GM23248 (cell line): ENCODE measurements at regions not wholly inside any gene's neighbourhood (a gene's known extent, or its start where the extent isn't known, plus 50 kb on each side); places are given as distances from the start of the nearest gene placed in this dataset.

Experiments
- DNase-seq: peaks from one replicate; pipeline ENCODE4 v3.0.0-alpha.2; 2015
- H2AFZ ChIP-seq: fragments of 200-600 bp; sonication (generic); 2 replicates; pipeline ENCODE4 v1.6.1; 2016; ENCODE audit warnings: antibody characterized with exemption
- H3F3A ChIP-seq: fragments of 200-600 bp; sonication (generic); 2 replicates; pipeline ENCODE4 v1.6.1; 2016; ENCODE audit warnings: mild to moderate bottlenecking, antibody characterized with exemption, mixed run types; ENCODE audit not compliant: insufficient read depth
- H3K27ac ChIP-seq: fragments of 200-600 bp; sonication (generic); 2 replicates; pipeline ENCODE4 v1.5.1; 2016; ENCODE audit warnings: mild to moderate bottlenecking
- H3K27me3 ChIP-seq: fragments of 200-600 bp; sonication (generic); replicated peaks from 2 replicates; pipeline ENCODE4 v1.6.1; 2016; ENCODE audit warnings: mild to moderate bottlenecking; ENCODE audit not compliant: insufficient read depth
- H3K36me3 ChIP-seq: fragments of 200-600 bp; sonication (generic); 2 replicates; pipeline ENCODE4 v1.6.1; 2016; ENCODE audit warnings: low read depth, mild to moderate bottlenecking
- H3K4me1 ChIP-seq: fragments of 200-600 bp; sonication (generic); 2 replicates; pipeline ENCODE4 v1.6.1; 2016; ENCODE audit warnings: mild to moderate bottlenecking; ENCODE audit not compliant: insufficient read depth
- H3K4me2 ChIP-seq: fragments of 200-600 bp; sonication (generic); one replicate; pipeline ENCODE4 v1.6.1; 2016; ENCODE audit warnings: mild to moderate bottlenecking; ENCODE audit not compliant: unreplicated experiment
- H3K4me3 ChIP-seq: fragments of 200-600 bp; sonication (generic); 2 replicates; pipeline ENCODE4 v1.5.1; 2016; ENCODE audit warnings: mild to moderate bottlenecking
- H3K79me2 ChIP-seq: fragments of 200-600 bp; sonication (generic); 2 replicates; pipeline ENCODE4 v1.6.1; 2016; ENCODE audit warnings: mild to moderate bottlenecking; ENCODE audit not compliant: insufficient read depth
- H3K9ac ChIP-seq: fragments of 200-600 bp; sonication (generic); 2 replicates; pipeline ENCODE4 v1.6.1; 2016; ENCODE audit warnings: mild to moderate bottlenecking
- H3K9me2 ChIP-seq: fragments of 200-600 bp; sonication (generic); 2 replicates; pipeline ENCODE4 v1.6.1; 2016; ENCODE audit warnings: mixed run types, mild to moderate bottlenecking, moderate library complexity; ENCODE audit not compliant: insufficient read depth
- H3K9me3 ChIP-seq: fragments of 200-600 bp; sonication (generic); one replicate; pipeline ENCODE4 v1.6.1; 2017; ENCODE audit warnings: low read depth
- H4K20me1 ChIP-seq: fragments of 200-600 bp; sonication (generic); 2 replicates; pipeline ENCODE4 v1.6.0; 2016; ENCODE audit not compliant: insufficient read depth
- EZH2 ChIP-seq: fragments of 200-600 bp; sonication (generic); IDR thresholded peaks from 2 replicates; pipeline ENCODE4 v1.6.1; 2018; ENCODE audit warnings: antibody characterized with exemption, mild to moderate bottlenecking; ENCODE audit not compliant: insufficient read depth, poor library complexity, severe bottlenecking
- EZH2phosphoT487 ChIP-seq: fragments of 200-600 bp; sonication (generic); IDR thresholded peaks from 2 replicates; pipeline ENCODE4 v1.6.1; 2018; ENCODE audit warnings: antibody characterized with exemption, moderate library complexity, mild to moderate bottlenecking, low read depth; ENCODE audit not compliant: insufficient read depth
- WGBS, 2 experiments: methylation state at CpG; one replicate each; pipeline ENCODE4 v1.1.6; 2015 to 2017; ENCODE audit warnings: low lambda C conversion rate in 2 of 2, low coverage in 1 of 2; ENCODE audit errors: missing lambda C conversion rate in 2 of 2; 5-methylcytosine and 5-hydroxymethylcytosine counted together
- in situ Hi-C: fragments of 300-500 bp; cut with MboI; formaldehyde crosslinking; loops from 2 replicates; pipeline ENCODE4 v1.15.0; 2020

DNA sequence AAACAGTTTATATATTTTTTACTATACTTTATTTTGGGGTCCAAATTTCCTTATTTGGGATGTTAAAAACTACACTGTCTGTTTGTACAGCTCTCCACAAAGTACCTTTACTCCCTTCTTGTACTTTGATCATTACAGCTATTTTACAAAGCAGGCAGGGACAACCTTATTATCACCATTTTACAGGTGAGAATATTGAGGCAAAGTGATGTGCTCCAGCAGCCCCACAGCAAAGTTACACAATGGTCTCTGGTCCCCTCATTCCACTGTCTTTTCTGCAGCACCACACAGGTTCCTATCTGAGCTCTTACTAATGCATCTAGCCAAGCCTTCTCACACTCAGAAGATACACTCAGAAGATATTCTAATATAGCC is 457.3 kb downstream of the RASEF start:
- DNase-seq = no peak
- no peaks in the 10 kb centered on the region for H3K9me2 ChIP-seq
- no peak for TF ChIP-seq EZH2phosphoT487
- no peak for TF ChIP-seq EZH2
- no peaks in the 10 kb centered on the region for H3K36me3 ChIP-seq
- H3K4me1 ChIP-seq = 0 out of 2 replicates have a peak, but pooled peaks cover 6% of the 10 kb centered on the region
- no peak overlapping the region for H2AFZ ChIP-seq
- H4K20me1 ChIP-seq = no peaks in the 10 kb centered on the region
- no peaks in the 10 kb centered on the region for H3K9me3 ChIP-seq
- H3K4me3 ChIP-seq = no peak overlapping the region
- no peaks in the 10 kb centered on the region for H3F3A ChIP-seq
- no peak overlapping the region for H3K9ac ChIP-seq
- no peak overlapping the region for H3K27ac ChIP-seq
- H3K79me2 ChIP-seq = no peaks in the 10 kb centered on the region
- peaks cover 25% of the 10 kb centered on the region for H3K27me3 ChIP-seq
- no peak overlapping the region for H3K4me2 ChIP-seq
- in situ Hi-C loops = loop anchor here (25.0 kb wide), 1 partner anchor 1093 kb away; no protein-coding TSS in a partner anchor

DNA sequence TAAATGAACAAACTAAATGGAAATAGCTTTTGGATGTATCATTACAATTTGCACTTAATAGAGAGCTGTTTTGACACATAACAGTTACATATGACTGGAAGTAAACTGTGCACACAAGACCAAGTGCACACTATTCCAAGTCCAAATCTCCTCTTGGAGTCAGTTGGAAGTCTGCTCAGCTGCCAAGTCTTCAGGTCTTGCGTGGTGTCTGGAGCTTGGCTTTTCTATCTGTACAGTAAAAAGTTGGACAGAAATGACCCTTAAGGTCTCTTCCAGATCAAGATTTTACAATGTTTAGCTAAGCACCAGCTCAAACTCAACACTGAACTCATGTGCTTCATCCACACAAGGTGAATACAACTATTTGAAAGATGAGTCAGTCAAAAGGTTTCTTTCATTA is 456.9 kb downstream of the RASEF start:
- no peak overlapping the region for H3K4me2 ChIP-seq
- no peaks in the 10 kb centered on the region for H3K36me3 ChIP-seq
- H2AFZ ChIP-seq = no peak overlapping the region
- H3F3A ChIP-seq = no peaks in the 10 kb centered on the region
- H4K20me1 ChIP-seq = no peaks in the 10 kb centered on the region
- no peak overlapping the region for H3K27ac ChIP-seq
- no peak overlapping the region for H3K9ac ChIP-seq
- H3K27me3 ChIP-seq = peaks cover 25% of the 10 kb centered on the region
- 59 to 70% methylated on average over 1 of the region's 1 CpG for WGBS, 2 experiments
- TF ChIP-seq EZH2 (no peak), EZH2phosphoT487 (no peak)
- in situ Hi-C loops = loop anchor here (25.0 kb wide), 1 partner anchor 1094 kb away; no protein-coding TSS in a partner anchor
- no peaks in the 10 kb centered on the region for H3K9me3 ChIP-seq
- 0 out of 2 replicates have a peak, but pooled peaks cover 6% of the 10 kb centered on the region for H3K4me1 ChIP-seq
- no peaks in the 10 kb centered on the region for H3K79me2 ChIP-seq
- no peak for DNase-seq
- no peaks in the 10 kb centered on the region for H3K9me2 ChIP-seq
- no peak overlapping the region for H3K4me3 ChIP-seq

- no peak overlapping the region for H3K4me3 ChIP-seq
- DNase-seq = peak; percentile 74
- no peak overlapping the region for H2AFZ ChIP-seq
- no peaks in the 10 kb centered on the region for H3K9me2 ChIP-seq
- no peaks in the 10 kb centered on the region for H3K79me2 ChIP-seq
- no peaks in the 10 kb centered on the region for H3F3A ChIP-seq
- H3K9me3 ChIP-seq = no peaks in the 10 kb centered on the region
- no peaks in the 10 kb centered on the region for H4K20me1 ChIP-seq
- 36 to 39% methylated on average over 7 of the region's 7 CpGs for WGBS, 2 experiments
- H3K4me1 ChIP-seq = 0 out of 2 replicates have a peak, but pooled peaks cover 6% of the 10 kb centered on the region
- H3K27me3 ChIP-seq = peaks cover 25% of the 10 kb centered on the region
- no peaks in the 10 kb centered on the region for H3K36me3 ChIP-seq
- TF ChIP-seq EZH2 (no peak), EZH2phosphoT487 (no peak)
- no peak overlapping the region for H3K9ac ChIP-seq
- no peak overlapping the region for H3K4me2 ChIP-seq
- no peak overlapping the region for H3K27ac ChIP-seq
- in situ Hi-C loops = loop anchor here (25.0 kb wide), 1 partner anchor 1094 kb away; no protein-coding TSS in a partner anchor
Measured at GRCh38 chr9:82606492-82607382, 456.2 kb downstream of the RASEF start.

DNA sequence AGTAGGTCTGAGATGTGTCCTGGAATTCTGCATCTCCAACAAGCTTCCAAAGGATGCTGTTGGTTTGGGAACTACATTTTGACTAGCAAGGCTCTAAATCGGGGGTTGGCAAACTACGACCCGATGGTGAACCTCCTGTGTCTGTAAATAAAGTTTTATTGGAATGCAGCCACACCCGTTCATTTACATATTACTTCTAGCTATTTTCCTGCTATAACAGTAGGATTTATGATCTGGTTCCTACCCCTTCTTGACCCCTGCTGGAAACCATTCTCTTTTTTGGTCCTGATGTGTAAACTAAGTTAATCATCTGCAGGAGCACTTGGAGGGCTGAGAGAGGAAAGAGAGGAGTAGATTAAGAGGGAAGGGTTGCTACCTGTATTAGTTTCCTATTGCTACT is 454.5 kb downstream of the RASEF start:
- in situ Hi-C loops = loop anchor here (25.0 kb wide), 1 partner anchor 1096 kb away; no protein-coding TSS in a partner anchor

More for the DNA sequence above, 454.5 kb downstream of the RASEF start:
- WGBS, 2 experiments = 27 to 40% methylated on average over 4 of the region's 4 CpGs
- Histone ChIP-seq H3K4me2 (no peak overlapping the region), H4K20me1 (no peaks in the 10 kb centered on the region), H3K9me2 (no peaks in the 10 kb centered on the region), H3K27ac (no peak overlapping the region), H3K9ac (no peak overlapping the region), H3F3A (no peaks in the 10 kb centered on the region), H3K4me1 (0 out of 2 replicates have a peak, but pooled peaks cover 6% of the 10 kb centered on the region), H3K4me3 (no peak overlapping the region), H3K79me2 (no peaks in the 10 kb centered on the region), H3K9me3 (no peaks in the 10 kb centered on the region), H3K36me3 (no peaks in the 10 kb centered on the region), H2AFZ (no peak overlapping the region), H3K27me3 (peaks cover 35% of the 10 kb centered on the region)
- DNase-seq = no peak
- TF ChIP-seq EZH2phosphoT487 (no peak), EZH2 (no peak)
